Karpas-422 (cell line): ENCODE measurements at regions not wholly inside any gene's neighbourhood (a gene's known extent, or its start where the extent isn't known, plus 50 kb on each side); places are given as distances from the start of the nearest gene placed in this dataset. TPM values are rescaled to one million over a fixed set of nuclear protein-coding genes. Genes with fewer than 3 reads are reported as not detected.
"Not testable (repeated sequence)": the region's sequence is repeated elsewhere in the genome, so short reads cannot be mapped to it uniquely, and the experiment has no call there.

Source experiments
- DNase-seq: peaks from one replicate; pipeline ENCODE4 v3.0.0-alpha.2; 2015
- H2AFZ ChIP-seq: fragments of 200-600 bp; sonication (generic); 2 replicates; pipeline ENCODE4 v1.6.1; 2014; ENCODE audit warnings: antibody characterized with exemption, low read length, mixed read lengths
- H3K27ac ChIP-seq: fragments of 200-600 bp; sonication (generic); 2 replicates; pipeline ENCODE4 v1.5.1; 2014; ENCODE audit warnings: mild to moderate bottlenecking, low read length, moderate library complexity
- H3K27me3 ChIP-seq: fragments of 200-600 bp; sonication (generic); 2 replicates; pipeline ENCODE4 v1.6.1; 2014; ENCODE audit warnings: low read length, mixed read lengths
- H3K36me3 ChIP-seq: fragments of 200-600 bp; sonication (generic); 2 replicates; pipeline ENCODE4 v1.6.1; 2014; ENCODE audit warnings: low read length, mixed read lengths; ENCODE audit not compliant: insufficient read depth
- H3K4me1 ChIP-seq: fragments of 200-600 bp; sonication (generic); 2 replicates; pipeline ENCODE4 v1.6.1; 2014; ENCODE audit warnings: mild to moderate bottlenecking, low read length, mixed read lengths
- H3K4me2 ChIP-seq: fragments of 200-600 bp; sonication (generic); 2 replicates; pipeline ENCODE4 v1.6.1; 2014; ENCODE audit warnings: low read length, low read depth, mild to moderate bottlenecking; ENCODE audit not compliant: poor library complexity, severe bottlenecking
- H3K4me3 ChIP-seq: fragments of 200-600 bp; sonication (generic); 2 replicates; pipeline ENCODE4 v1.5.1; 2014; ENCODE audit warnings: mild to moderate bottlenecking, antibody characterized with exemption, low read length, mixed read lengths
- H3K79me2 ChIP-seq: fragments of 200-600 bp; sonication (generic); 2 replicates; pipeline ENCODE4 v1.6.1; 2014; ENCODE audit warnings: mild to moderate bottlenecking, low read length, mixed read lengths
- H3K9ac ChIP-seq: fragments of 200-600 bp; sonication (generic); 2 replicates; pipeline ENCODE4 v1.6.0; 2014; ENCODE audit warnings: low read length
- H3K9me2 ChIP-seq: fragments of 200-600 bp; sonication (generic), shearing (Covaris generic); replicated peaks from 2 replicates; pipeline ENCODE4 v1.6.0; 2014; ENCODE audit warnings: mild to moderate bottlenecking, low read length, moderate library complexity; ENCODE audit not compliant: insufficient read depth
- H3K9me3 ChIP-seq: fragments of 300-700, 200-600 bp; sonication (generic); 2 replicates; pipeline ENCODE4 v1.6.1; 2014; ENCODE audit warnings: low read length, mixed read lengths
- H4K20me1 ChIP-seq: fragments of 200-600 bp; sonication (generic); 2 replicates; pipeline ENCODE4 v1.6.1; 2014; ENCODE audit warnings: mild to moderate bottlenecking, antibody characterized with exemption, low read length, low read depth; ENCODE audit not compliant: insufficient read depth
- small RNA-seq: library from RNA; depleted of rRNA; stranded (forward); fragments of <200 nt; gene quantifications from one replicate; pipeline ENCODE3, GENCODE V24; 2014

- Histone ChIP-seq H2AFZ (no peak overlapping the region), H3K4me3 (no peak overlapping the region), H3K9ac (no peak overlapping the region), H3K9me2 (no peaks in the 10 kb centered on the region), H3K4me2 (no peak overlapping the region), H3K4me1 (no peaks in the 10 kb centered on the region), H3K27ac (no peak overlapping the region), H3K27me3 (no peaks in the 10 kb centered on the region), H3K9me3 (no peaks in the 10 kb centered on the region), H3K36me3 (no peaks in the 10 kb centered on the region), H4K20me1 (no peaks in the 10 kb centered on the region), H3K79me2 (no peaks in the 10 kb centered on the region)
- no peak for DNase-seq
Observed at GRCh38 chrX:111624169-111624568, 56.8 kb upstream of the ALG13 start.

- not testable (repeated sequence) for H3K27me3 ChIP-seq, H3K9me2 ChIP-seq, H3K27ac ChIP-seq, H3K4me3 ChIP-seq, H3K4me1 ChIP-seq, H3K9me3 ChIP-seq, H3K4me2 ChIP-seq, H4K20me1 ChIP-seq, DNase-seq, H3K79me2 ChIP-seq, H2AFZ ChIP-seq, H3K9ac ChIP-seq, H3K36me3 ChIP-seq
Observed at GRCh38 chrX:111627256-111627655, 53.7 kb upstream of the ALG13 start.

Small RNA genes lying in the stretch of these regions (small RNA-seq; reads per million reads assigned to genes)
- not detected for gene AL589880.1
